ENCODE measurements at regions not wholly inside any gene's neighbourhood (a gene's known extent, or its start where the extent isn't known, plus 50 kb on each side); places are given as distances from the start of the nearest gene placed in this dataset.
"Not testable (repeated sequence)": the region's sequence is repeated elsewhere in the genome, so short reads cannot be mapped to it uniquely, and the experiment has no call there.

- DNase-seq (ENCODE audit: low read depth) = no peak
Observed at GRCh38 chr2:156779416-156780120, 343.4 kb downstream of the GPD2 start.

- not testable (repeated sequence) for DNase-seq (ENCODE audit: low read depth)
Observed at GRCh38 chr2:156781677-156782076, 345.5 kb downstream of the GPD2 start.

GRCh38 chr2:156784020-156784701 lies 348.0 kb downstream of the GPD2 start:
- DNase-seq (ENCODE audit: low read depth) = no peak

- no peak for DNase-seq (ENCODE audit: low read depth)
Observed at GRCh38 chr2:156787517-156787916, 351.3 kb downstream of the GPD2 start.

GRCh38 chr2:156790343-156791037 lies 354.3 kb downstream of the GPD2 start:
- no peak for DNase-seq (ENCODE audit: low read depth)

GRCh38 chr2:156792242-156792840 lies 356.2 kb downstream of the GPD2 start:
- DNase-seq (ENCODE audit: low read depth) = no peak

- DNase-seq (ENCODE audit: low read depth) = no peak
Observed at GRCh38 chr2:156797832-156798231, 361.7 kb downstream of the GPD2 start.

GRCh38 chr2:156800065-156800653 lies 364.0 kb downstream of the GPD2 start:
- no peak for DNase-seq (ENCODE audit: low read depth)

- no peak for DNase-seq (ENCODE audit: low read depth)
Observed at GRCh38 chr2:156800781-156801361, 364.7 kb downstream of the GPD2 start.

- DNase-seq (ENCODE audit: low read depth) = no peak
Observed at GRCh38 chr2:156803243-156803642, 367.1 kb downstream of the GPD2 start.

- no peak for DNase-seq (ENCODE audit: low read depth)
Observed at GRCh38 chr2:156803967-156804366, 367.8 kb downstream of the GPD2 start.

- no peak for DNase-seq (ENCODE audit: low read depth)
Observed at GRCh38 chr2:156810094-156810493, 373.9 kb downstream of the GPD2 start.

GRCh38 chr2:156812496-156812895 lies 376.3 kb downstream of the GPD2 start:
- DNase-seq (ENCODE audit: low read depth) = no peak

- DNase-seq (ENCODE audit: low read depth) = no peak
Observed at GRCh38 chr2:156817430-156817829, 381.3 kb downstream of the GPD2 start.

GRCh38 chr2:156818221-156818620 lies 382.0 kb downstream of the GPD2 start:
- DNase-seq (ENCODE audit: low read depth) = no peak

GRCh38 chr2:156818944-156819343 lies 382.8 kb downstream of the GPD2 start:
- no peak for DNase-seq (ENCODE audit: low read depth)

GRCh38 chr2:156826341-156826933 lies 390.3 kb downstream of the GPD2 start:
- peak; percentile 27 for DNase-seq (ENCODE audit: low read depth)

GRCh38 chr2:156834431-156834830 lies 398.3 kb downstream of the GPD2 start:
- no peak for DNase-seq (ENCODE audit: low read depth)

GRCh38 chr2:156837635-156838370 lies 401.6 kb downstream of the GPD2 start:
- no peak for DNase-seq (ENCODE audit: low read depth)

- no peak for DNase-seq (ENCODE audit: low read depth)
Observed at GRCh38 chr2:156841321-156841720, 405.1 kb downstream of the GPD2 start.

Data from GM04503 (cell line).